CD4-positive, alpha-beta T cell treated with Interferon alpha-2 for 1 hour (primary cell): ENCODE measurements at regions not wholly inside any gene's neighbourhood (a gene's known extent, or its start where the extent isn't known, plus 50 kb on each side); places are given as distances from the start of the nearest gene placed in this dataset.
A peak's percentile ranks its signal among the peaks of the same experiment; 100 is the strongest.
"Not testable (repeated sequence)": the region's sequence is repeated elsewhere in the genome, so short reads cannot be mapped to it uniquely, and the experiment has no call there.

Experiments
- DNase-seq, 2 donors: peaks; one replicate each; pipeline ENCODE4 v3.0.0-alpha.2; 2020 to 2022

GRCh38 chr12:11980115-11980514, 90.6 kb upstream of the BCL2L14 start:
- DNase-seq: peak in 1 of 2 donors; percentile 8

DNA sequence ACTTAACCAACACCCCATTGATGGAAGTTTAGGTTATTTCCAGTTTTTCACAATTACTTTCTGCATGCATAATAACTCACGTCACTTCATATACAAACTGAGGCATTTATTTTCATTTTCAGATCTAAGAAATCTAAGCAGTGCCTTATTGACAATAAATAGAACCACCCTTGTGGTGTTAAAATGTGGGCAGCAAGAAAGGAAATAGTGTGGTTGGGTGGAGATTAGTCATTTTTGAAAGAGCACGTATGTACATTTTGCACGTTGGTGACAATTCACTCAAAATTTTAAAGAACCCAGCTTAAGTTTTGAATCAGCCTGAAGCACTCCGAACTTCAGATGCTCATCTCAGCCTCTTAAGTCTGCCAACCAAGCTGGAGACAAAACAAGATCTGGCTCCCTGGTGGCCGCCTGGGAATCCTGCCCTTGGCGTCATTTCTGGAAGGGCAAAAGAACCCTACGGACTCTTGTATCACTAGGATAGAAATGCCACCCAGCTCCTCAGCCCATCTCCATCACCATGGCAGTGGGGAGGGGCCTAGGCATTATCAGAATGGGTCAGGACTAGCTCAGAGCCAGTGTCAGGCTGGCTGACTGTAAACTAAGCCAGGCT, 89.5 kb upstream of the BCL2L14 start:
- peak; percentile 35 to 88 for DNase-seq

GRCh38 chr12:11984417-11984816, 86.3 kb upstream of the BCL2L14 start:
- no peak for DNase-seq

GRCh38 chr12:11986165-11986564, 84.6 kb upstream of the BCL2L14 start:
- DNase-seq: no peak

DNA sequence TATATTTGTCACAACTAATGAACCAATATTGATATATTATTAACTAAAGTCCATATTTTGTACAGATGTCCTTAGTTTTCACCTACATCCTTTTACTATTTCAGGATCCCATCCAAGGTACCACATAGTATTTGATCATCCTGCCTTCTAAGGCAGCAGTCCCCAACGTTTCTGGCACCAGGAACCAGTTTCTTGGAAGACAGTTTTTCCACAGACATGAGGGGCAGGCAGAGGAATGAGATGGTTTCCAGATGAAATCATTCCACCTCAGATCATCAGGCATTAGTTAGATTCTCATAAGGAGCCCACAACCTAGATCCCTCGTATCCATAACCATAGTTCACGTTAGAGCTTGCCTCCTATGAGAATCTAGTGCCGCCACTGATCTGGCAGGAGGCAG, 82.8 kb upstream of the BCL2L14 start:
- no peak for DNase-seq

DNA sequence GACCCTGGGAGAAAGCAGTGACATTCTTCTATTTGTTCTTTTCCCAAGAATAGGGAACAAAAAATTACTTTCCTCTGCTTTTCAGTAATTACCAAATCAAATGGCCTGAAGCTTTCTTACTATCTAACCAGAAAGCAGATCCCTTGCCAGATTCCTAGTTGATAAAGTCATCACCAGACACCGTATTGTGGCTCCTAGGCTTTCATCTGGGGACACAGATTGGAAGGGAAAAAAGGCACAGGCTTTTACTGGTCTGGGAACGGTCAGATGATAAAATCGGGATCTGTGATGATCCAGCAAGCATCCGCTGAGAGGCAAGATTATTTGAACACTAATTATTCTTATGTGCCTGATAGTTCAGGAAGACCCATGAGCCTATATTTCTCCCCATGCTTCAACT, 79.1 kb upstream of the BCL2L14 start:
- no peak for DNase-seq

DNA sequence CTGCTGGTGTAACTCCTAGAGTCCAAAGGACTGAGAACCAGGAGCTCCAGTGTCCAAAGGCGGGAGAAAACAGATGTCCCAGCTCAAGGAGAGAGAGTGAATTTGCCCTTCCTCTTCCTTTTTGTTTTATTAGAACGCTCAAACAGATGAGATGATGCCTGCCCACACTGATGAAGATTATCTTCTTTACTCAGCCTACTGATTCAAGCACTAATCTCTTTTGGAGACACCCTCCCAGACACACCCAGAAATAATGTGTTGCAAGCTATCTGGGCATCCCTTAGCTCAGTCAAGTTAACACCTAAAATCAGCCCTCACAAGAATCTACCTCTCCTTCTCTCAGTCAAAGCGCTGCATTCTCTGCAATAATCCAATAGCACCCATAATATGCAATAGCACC, 78.2 kb upstream of the BCL2L14 start:
- DNase-seq: no peak

DNA sequence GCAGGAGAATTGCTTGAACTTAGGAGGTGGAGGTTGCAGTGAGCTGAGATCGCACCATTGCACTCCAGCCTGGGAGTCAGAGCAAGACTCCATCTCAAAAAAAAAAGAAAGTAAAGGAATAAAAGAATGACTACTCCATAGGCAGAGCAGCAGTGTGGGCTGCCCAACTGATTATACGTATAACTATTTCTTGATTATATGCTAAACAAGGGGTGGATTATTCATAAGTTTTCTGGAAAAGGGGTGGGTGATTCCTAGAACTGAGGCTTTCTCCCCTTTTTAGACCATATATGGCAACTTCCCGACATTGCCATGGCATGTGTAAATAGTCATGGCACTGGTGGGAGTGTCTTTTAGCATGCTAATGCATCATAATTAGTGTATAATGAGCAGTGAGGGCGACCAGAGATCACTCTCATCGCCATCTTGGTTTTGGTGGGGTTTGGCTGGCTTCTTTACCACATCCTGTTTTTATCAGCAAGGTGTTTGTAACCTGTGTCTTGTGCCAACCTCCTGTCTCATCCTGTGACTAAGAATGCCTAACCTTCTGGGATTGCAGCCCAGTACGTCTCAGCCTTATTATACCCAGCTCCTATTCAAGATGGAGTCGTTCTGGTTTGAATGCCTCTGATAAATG, 72.3 kb upstream of the BCL2L14 start:
- peak; percentile 41 to 67 for DNase-seq

DNA sequence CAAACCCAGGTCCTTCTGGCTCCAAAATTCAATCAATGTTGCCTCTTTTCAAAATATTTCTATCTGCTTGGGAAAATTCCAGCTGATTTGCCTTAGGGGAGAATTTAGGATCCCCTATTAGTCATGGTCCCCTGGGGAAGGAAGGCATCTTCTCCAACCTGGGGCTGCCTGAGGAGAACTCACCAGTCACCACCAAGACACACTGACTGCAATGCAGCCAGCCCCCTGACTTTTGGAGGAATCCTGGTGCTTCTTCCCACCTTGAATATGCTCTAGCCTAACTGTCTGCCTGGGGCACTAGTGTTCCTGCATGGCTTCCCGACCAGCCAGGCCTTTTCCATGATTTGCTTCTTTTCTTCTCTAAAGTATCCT, 71.8 kb upstream of the BCL2L14 start:
- no peak for DNase-seq

DNA sequence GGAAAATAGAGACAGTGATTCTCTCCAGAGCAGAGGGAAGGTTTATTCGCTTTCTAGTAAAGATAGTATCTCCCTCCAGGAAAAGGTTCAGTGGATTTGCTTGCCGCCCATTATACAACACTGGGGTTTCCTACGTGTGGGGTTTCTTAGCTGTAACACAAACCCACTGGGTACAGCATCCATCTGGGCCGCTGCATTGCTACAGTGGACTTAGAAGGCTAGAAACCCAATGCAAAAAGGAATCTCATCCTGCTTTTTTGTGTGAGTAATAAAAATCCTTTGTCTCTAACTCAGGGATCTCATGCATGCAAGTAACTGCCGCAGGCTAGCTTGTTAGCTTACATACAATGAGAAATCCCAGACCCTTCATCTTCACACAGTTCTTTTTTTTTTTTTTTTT, 67.1 kb upstream of the BCL2L14 start:
- DNase-seq: no peak

DNA sequence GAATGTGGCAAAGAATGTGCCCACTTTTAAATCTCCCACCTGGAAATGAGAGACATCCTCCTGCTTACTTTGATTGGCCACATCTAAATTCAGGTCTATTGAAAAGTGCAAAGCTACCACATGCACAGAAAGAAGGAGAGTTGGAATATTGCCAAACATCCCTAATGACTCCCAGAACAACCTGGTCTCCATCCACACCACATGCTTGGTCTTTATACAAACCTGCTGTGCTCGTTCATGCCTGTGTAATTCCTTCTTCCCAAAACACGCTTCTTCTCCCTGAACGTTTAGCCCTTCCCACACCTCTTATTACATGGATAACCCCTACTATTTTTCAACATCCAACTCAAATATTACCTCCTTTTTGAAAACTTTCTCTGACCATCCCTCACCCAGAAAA, 66.2 kb upstream of the BCL2L14 start:
- no peak for DNase-seq

- peak in 1 of 2 donors; percentile 25 for DNase-seq
Observed at GRCh38 chr12:12007001-12007712, 63.6 kb upstream of the BCL2L14 start.

DNA sequence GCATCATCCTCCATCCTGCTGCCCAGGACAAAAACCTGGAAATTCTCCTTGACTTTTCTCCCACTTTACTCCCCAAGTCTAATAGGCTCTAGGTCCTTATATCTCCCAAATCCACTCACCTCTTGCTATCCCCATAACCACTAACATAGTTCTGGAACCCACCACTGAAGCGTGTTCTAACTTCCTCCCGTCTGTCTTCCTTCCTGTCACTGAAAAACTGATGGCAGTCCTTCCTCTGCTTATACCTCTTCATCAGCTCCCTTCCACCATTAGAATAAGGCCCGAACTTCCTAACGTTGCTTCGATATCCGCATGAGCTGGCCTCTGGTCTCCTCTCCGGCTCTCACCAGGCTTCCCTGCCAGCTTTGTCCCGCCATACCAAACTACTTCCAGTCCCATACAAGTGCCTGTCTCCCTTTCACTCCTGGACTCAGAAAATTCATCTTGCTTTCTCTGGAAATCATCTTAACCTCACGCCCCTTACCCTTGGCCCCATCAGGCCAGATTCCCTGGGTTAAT, 63.0 kb upstream of the BCL2L14 start:
- DNase-seq: peak in 1 of 2 donors; percentile 27

GRCh38 chr12:12008232-12008850, 62.4 kb upstream of the BCL2L14 start:
- peak; percentile 21 to 69 for DNase-seq

- DNase-seq: peak; percentile 44 to 71
Observed at GRCh38 chr12:12008931-12009611, 61.7 kb upstream of the BCL2L14 start.

GRCh38 chr12:12009749-12010276, 60.9 kb upstream of the BCL2L14 start:
- not testable (repeated sequence) for DNase-seq

DNA sequence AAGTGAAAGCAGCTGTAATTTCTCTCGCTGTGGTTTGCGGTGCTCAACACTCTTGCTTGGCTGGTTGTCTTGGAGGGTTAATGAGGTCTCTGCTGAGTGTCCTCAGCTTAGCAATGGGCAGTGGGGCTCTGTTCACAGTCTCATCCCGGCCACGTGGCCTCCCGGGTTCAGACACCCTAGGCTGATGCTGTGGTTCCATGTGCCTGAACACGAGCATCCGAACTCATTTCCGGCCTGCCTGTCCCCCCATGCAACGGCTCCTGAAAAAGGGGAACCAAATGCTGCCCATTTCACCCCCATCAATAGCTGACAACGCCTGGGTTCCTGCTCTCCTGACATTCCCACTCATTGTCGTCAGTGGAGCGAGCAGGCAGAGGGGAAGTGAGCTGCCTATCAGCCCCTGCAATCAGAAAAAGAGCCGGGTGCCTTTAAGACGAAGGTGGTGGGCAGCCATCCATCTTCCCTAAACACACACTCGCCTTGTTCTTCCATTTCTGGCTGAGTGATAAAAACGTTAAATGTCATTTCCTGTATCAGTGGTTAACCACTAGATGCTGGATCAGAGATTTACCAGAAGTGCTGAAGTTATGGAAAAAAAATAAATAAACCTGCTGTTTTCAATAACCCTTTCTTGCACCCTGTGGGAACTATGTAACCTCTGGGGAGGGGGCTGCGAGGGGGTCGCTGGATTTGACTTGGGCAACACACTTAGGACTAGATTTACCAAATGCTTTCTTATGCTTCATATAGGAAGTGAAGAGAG, 60.3 kb upstream of the BCL2L14 start:
- peak; percentile 63 to 77 for DNase-seq

- DNase-seq: no peak
Observed at GRCh38 chr12:12011880-12012260, 58.9 kb upstream of the BCL2L14 start.

- no peak for DNase-seq
Observed at GRCh38 chr12:12015073-12015685, 55.6 kb upstream of the BCL2L14 start.

GRCh38 chr12:12016284-12017100, 54.2 kb upstream of the BCL2L14 start:
- DNase-seq: no peak
